Endothelial cell of umbilical vein (primary cell): ENCODE measurements at regions not wholly inside any gene's neighbourhood (a gene's known extent, or its start where the extent isn't known, plus 50 kb on each side); places are given as distances from the start of the nearest gene placed in this dataset.

Experiments used
- EZH2 ChIP-seq: IDR thresholded peaks from 2 replicates; pipeline ENCODE4 v1.6.1; 2012; ENCODE audit warnings: borderline replicate concordance, low read depth, mild to moderate bottlenecking, moderate library complexity, low read length, inconsistent platforms; ENCODE audit not compliant: severe bottlenecking
- FOS ChIP-seq: IDR thresholded peaks from 2 replicates; pipeline ENCODE4 v1.6.1; 2011; ENCODE audit warnings: mild to moderate bottlenecking, low read length, moderate library complexity, borderline replicate concordance; ENCODE audit not compliant: insufficient read depth
- GATA2 ChIP-seq: IDR thresholded peaks from 2 replicates; pipeline ENCODE4 v1.7.0; 2011; ENCODE audit warnings: low read depth, mild to moderate bottlenecking, moderate library complexity, mixed read lengths, low read length; ENCODE audit not compliant: insufficient read length, insufficient read depth
- JUN ChIP-seq: IDR thresholded peaks from 2 replicates; pipeline ENCODE4 v1.6.1; 2011; ENCODE audit warnings: borderline replicate concordance, low read depth; ENCODE audit not compliant: insufficient read length, insufficient read depth
- MYC ChIP-seq: IDR thresholded peaks from one replicate; pipeline ENCODE4 v1.6.1; 2011; ENCODE audit warnings: mild to moderate bottlenecking, low read depth, low read length
- POLR2A ChIP-seq: IDR thresholded peaks from 2 replicates; pipeline ENCODE4 v1.6.1; 2012; ENCODE audit warnings: low read depth, mild to moderate bottlenecking, control low read depth, low read length
- POLR2AphosphoS5 ChIP-seq: IDR thresholded peaks from 2 replicates; pipeline ENCODE4 v1.6.1; 2012; ENCODE audit warnings: low read depth, mild to moderate bottlenecking, control low read depth, low read length, moderate library complexity; ENCODE audit not compliant: insufficient read depth
- TF ChIP-seq, protein P1 (sequence below), 2 donors: IDR thresholded peaks; 1 replicate in 1 of 2; 2 replicates in 1 of 2; pipeline ENCODE4 v1.5.1; 2011; ENCODE audit warnings: low read length in 2 of 2, mild to moderate bottlenecking in 2 of 2, moderate library complexity in 2 of 2, control low read depth in 1 of 2, inconsistent platforms in 1 of 2, low read depth in 1 of 2; ENCODE audit not compliant: insufficient read depth in 1 of 2; ENCODE audit errors: extremely low read depth in 1 of 2
- TF ChIP-seq, protein P2 (sequence below): IDR thresholded peaks from 2 replicates; pipeline ENCODE4 v1.6.1; 2011; ENCODE audit not compliant: insufficient read depth, insufficient read length

DNA sequence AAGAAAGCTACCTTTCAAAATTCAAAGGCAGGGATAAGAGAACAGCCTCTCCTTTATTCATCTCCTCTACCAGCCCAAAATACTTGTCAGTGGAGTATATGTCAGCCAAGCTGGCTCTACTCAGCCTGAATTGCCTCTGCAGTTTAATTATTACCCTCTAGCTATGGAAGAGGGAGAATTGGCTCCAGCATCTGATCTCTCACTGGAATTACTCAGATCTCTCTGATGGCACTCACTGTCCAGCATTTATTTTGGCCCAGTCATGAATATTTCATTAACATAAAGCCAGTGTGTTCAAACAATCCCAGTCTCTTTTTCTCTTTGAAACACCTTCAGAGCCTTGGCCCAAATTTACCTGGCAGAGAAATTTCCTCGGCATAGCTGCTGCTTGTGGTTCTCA, 58.6 kb upstream of the TMEM108 start:
- TF ChIP-seq, protein P1, sequence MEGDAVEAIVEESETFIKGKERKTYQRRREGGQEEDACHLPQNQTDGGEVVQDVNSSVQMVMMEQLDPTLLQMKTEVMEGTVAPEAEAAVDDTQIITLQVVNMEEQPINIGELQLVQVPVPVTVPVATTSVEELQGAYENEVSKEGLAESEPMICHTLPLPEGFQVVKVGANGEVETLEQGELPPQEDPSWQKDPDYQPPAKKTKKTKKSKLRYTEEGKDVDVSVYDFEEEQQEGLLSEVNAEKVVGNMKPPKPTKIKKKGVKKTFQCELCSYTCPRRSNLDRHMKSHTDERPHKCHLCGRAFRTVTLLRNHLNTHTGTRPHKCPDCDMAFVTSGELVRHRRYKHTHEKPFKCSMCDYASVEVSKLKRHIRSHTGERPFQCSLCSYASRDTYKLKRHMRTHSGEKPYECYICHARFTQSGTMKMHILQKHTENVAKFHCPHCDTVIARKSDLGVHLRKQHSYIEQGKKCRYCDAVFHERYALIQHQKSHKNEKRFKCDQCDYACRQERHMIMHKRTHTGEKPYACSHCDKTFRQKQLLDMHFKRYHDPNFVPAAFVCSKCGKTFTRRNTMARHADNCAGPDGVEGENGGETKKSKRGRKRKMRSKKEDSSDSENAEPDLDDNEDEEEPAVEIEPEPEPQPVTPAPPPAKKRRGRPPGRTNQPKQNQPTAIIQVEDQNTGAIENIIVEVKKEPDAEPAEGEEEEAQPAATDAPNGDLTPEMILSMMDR (IDR thresholded peaks at IDR 0.05; ENCODE audit: extremely low read depth in 1 of 2, insufficient read depth in 1 of 2, low read depth in 1 of 2, low read length in 2 of 2) = no peak
- no peak for TF ChIP-seq POLR2AphosphoS5
- TF ChIP-seq POLR2A = no peak
- TF ChIP-seq, protein P2, sequence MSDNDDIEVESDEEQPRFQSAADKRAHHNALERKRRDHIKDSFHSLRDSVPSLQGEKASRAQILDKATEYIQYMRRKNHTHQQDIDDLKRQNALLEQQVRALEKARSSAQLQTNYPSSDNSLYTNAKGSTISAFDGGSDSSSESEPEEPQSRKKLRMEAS = no peak
- no peak for TF ChIP-seq EZH2
- TF ChIP-seq JUN = no peak
- TF ChIP-seq MYC = no peak
- no peak for TF ChIP-seq FOS
- TF ChIP-seq GATA2 = no peak
